HCT116 (cell line): ENCODE measurements at regions not wholly inside any gene's neighbourhood (a gene's known extent, or its start where the extent isn't known, plus 50 kb on each side); places are given as distances from the start of the nearest gene placed in this dataset.

Source experiments
- ATF3 ChIP-seq: IDR thresholded peaks from 2 replicates; pipeline ENCODE4 v1.6.1; 2012
- CEBPB ChIP-seq: IDR thresholded peaks from 2 replicates; pipeline ENCODE4 v1.6.1; 2012; ENCODE audit warnings: low read depth
- EZH2 ChIP-seq: fragments of 200-600 bp; sonication (generic); IDR thresholded peaks from 2 replicates; pipeline ENCODE4 v1.6.1; 2017; ENCODE audit warnings: antibody characterized with exemption, mixed run types
- EZH2phosphoT487 ChIP-seq: fragments of 200-600 bp; IDR thresholded peaks from 2 replicates; pipeline ENCODE4 v1.6.1; 2018; ENCODE audit warnings: antibody characterized with exemption, borderline replicate concordance
- POLR2A ChIP-seq: IDR thresholded peaks from 2 replicates; pipeline ENCODE4 v1.7.0; 2011; ENCODE audit warnings: borderline replicate concordance; ENCODE audit not compliant: insufficient read depth, insufficient read length; ENCODE audit errors: extremely low read depth
- POLR2AphosphoS5 ChIP-seq: IDR thresholded peaks from 2 replicates; pipeline ENCODE4 v1.6.1; 2011; ENCODE audit warnings: mild to moderate bottlenecking, low read depth, low read length, moderate library complexity
- REST ChIP-seq: IDR thresholded peaks from 2 replicates; pipeline ENCODE4 v1.6.1; 2012; ENCODE audit warnings: low read depth
- SP1 ChIP-seq: IDR thresholded peaks from 2 replicates; pipeline ENCODE4 v1.6.1; 2012; ENCODE audit warnings: low read depth
- SRF ChIP-seq: IDR thresholded peaks from 2 replicates; pipeline ENCODE4 v1.6.1; 2012; ENCODE audit warnings: low read depth
- TF ChIP-seq, protein P1 (sequence below), 3 experiments: fragments of 200-600 bp in 1 of 3; sonication (generic) in 1 of 3; IDR thresholded peaks in 2 of 3; conservative IDR thresholded peaks in 1 of 3; 2 replicates each; pipeline ENCODE4 v1.5.1; 2012 to 2017; ENCODE audit warnings: low read depth in 2 of 3, low read length in 2 of 3, antibody characterized with exemption in 1 of 3, borderline replicate concordance in 1 of 3, control low read depth in 1 of 3, mild to moderate bottlenecking in 1 of 3, mixed read lengths in 1 of 3, mixed run types in 1 of 3, moderate library complexity in 1 of 3; ENCODE audit not compliant: insufficient read depth in 1 of 3

GRCh38 chr7:98456866-98457265, 56.0 kb upstream of the BAIAP2L1 start:
- TF ChIP-seq CEBPB (no peak), POLR2A (no peak), REST (no peak), EZH2 (no peak), ATF3 (no peak), EZH2phosphoT487 (no peak), POLR2AphosphoS5 (no peak), SRF (no peak), SP1 (no peak)
- TF ChIP-seq, protein P1, sequence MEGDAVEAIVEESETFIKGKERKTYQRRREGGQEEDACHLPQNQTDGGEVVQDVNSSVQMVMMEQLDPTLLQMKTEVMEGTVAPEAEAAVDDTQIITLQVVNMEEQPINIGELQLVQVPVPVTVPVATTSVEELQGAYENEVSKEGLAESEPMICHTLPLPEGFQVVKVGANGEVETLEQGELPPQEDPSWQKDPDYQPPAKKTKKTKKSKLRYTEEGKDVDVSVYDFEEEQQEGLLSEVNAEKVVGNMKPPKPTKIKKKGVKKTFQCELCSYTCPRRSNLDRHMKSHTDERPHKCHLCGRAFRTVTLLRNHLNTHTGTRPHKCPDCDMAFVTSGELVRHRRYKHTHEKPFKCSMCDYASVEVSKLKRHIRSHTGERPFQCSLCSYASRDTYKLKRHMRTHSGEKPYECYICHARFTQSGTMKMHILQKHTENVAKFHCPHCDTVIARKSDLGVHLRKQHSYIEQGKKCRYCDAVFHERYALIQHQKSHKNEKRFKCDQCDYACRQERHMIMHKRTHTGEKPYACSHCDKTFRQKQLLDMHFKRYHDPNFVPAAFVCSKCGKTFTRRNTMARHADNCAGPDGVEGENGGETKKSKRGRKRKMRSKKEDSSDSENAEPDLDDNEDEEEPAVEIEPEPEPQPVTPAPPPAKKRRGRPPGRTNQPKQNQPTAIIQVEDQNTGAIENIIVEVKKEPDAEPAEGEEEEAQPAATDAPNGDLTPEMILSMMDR (IDR thresholded peaks at IDR 0.05 in 2 of 3, conservative IDR thresholded peaks at IDR 0.05 in 1 of 3; ENCODE audit: borderline replicate concordance in 1 of 3, insufficient read depth in 1 of 3, low read depth in 2 of 3, low read length in 2 of 3), result no peak
